ENCODE measurements at regions not wholly inside any gene's neighbourhood (a gene's known extent, or its start where the extent isn't known, plus 50 kb on each side); places are given as distances from the start of the nearest gene placed in this dataset.
A peak's percentile ranks its signal among the peaks of the same experiment; 100 is the strongest.

- dilution Hi-C loops (cut with MboI; ENCODE audit: extremely low pct_ligation_motif_present, low sequenced_read_pairs): no loop called here
- Histone ChIP-seq H3K27me3 (ENCODE audit: control insufficient read depth, extremely low read depth, insufficient read depth, low read length) (no peaks in the 10 kb centered on the region), H3K9ac (ENCODE audit: control insufficient read depth, extremely low read depth, insufficient read depth, low read length) (no peak overlapping the region), H3K4me2 (ENCODE audit: control insufficient read depth, extremely low read depth, insufficient read depth, low read depth, low read length) (no peak overlapping the region), H3K36me3 (ENCODE audit: control insufficient read depth in 2 of 2, extremely low read depth in 1 of 2, insufficient read depth in 2 of 2, low read length in 2 of 2) (no peaks in the 10 kb centered on the region), H3K4me1 (ENCODE audit: control insufficient read depth, extremely low read depth, insufficient read depth, low read length) (no peaks in the 10 kb centered on the region), H3K4me3 (ENCODE audit: control insufficient read depth in 2 of 3, extremely low read depth in 1 of 3, insufficient read depth in 2 of 3, low read depth in 1 of 3, low read length in 3 of 3) (no peak overlapping the region), H3K27ac (ENCODE audit: control insufficient read depth, insufficient read depth, low read length) (no peak overlapping the region), H3K9me1 (ENCODE audit: control insufficient read depth, extremely low read depth, insufficient read depth, low read length) (no peaks in the 10 kb centered on the region), H4K20me1 (ENCODE audit: control insufficient read depth, extremely low read depth, insufficient read depth, low read length) (no peaks in the 10 kb centered on the region), H3K9me3 (ENCODE audit: control insufficient read depth, low read depth, low read length) (no peaks in the 10 kb centered on the region), H2AFZ (ENCODE audit: control insufficient read depth, low read length) (no peak overlapping the region), H3K79me2 (ENCODE audit: control insufficient read depth, insufficient read depth, low read length) (no peaks in the 10 kb centered on the region)
- DNase-seq (ENCODE audit: low read depth, low spot score) (no peak), FAIRE-seq (no peak)
- TF ChIP-seq CTCF (optimal IDR thresholded peaks at IDR 0.05 in 1 of 3, IDR thresholded peaks at IDR 0.05 in 1 of 3, conservative IDR thresholded peaks at IDR 0.05 in 1 of 3; ENCODE audit: extremely low read depth in 1 of 3, insufficient read depth in 2 of 3, low read length in 3 of 3): peak; percentile 47 to 54 (median 53)
- TF ChIP-seq EZH2 (IDR thresholded peaks at IDR 0.05; ENCODE audit: low read length): no peak
These were observed 66.1 kb upstream of the NXPH2 start for GRCh38 chr2:138846216-138846821.

DNA sequence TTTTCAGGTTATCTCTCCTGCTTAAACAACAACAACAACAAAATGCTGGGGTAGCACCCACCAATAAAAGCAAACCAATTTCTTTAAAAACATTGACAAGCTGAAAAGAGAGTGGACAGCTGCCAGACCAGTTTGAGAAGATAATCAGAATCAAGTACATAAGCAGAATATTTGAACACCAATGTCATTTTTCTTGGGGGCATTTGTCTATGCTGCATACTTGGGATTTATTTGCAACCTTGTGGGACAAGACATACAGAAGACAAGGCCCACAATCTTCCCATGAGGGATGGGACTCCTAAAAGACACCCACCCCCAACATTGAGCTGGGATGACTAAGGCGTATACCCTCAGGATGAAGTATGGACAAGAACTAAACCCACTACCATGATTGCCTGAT, 62.2 kb upstream of the NXPH2 start:
- H3K9me1 ChIP-seq (ENCODE audit: control insufficient read depth, extremely low read depth, insufficient read depth, low read length): no peaks in the 10 kb centered on the region
- TF ChIP-seq CTCF (optimal IDR thresholded peaks at IDR 0.05 in 1 of 3, IDR thresholded peaks at IDR 0.05 in 1 of 3, conservative IDR thresholded peaks at IDR 0.05 in 1 of 3; ENCODE audit: extremely low read depth in 1 of 3, insufficient read depth in 2 of 3, low read length in 3 of 3): no peak
- TF ChIP-seq EZH2 (IDR thresholded peaks at IDR 0.05; ENCODE audit: low read length): no peak
- no peak overlapping the region for H3K9ac ChIP-seq (ENCODE audit: control insufficient read depth, extremely low read depth, insufficient read depth, low read length)
- H3K4me1 ChIP-seq (ENCODE audit: control insufficient read depth, extremely low read depth, insufficient read depth, low read length): no peaks in the 10 kb centered on the region
- FAIRE-seq: no peak
- no peaks in the 10 kb centered on the region for H3K36me3 ChIP-seq (ENCODE audit: control insufficient read depth in 2 of 2, extremely low read depth in 1 of 2, insufficient read depth in 2 of 2, low read length in 2 of 2)
- H4K20me1 ChIP-seq (ENCODE audit: control insufficient read depth, extremely low read depth, insufficient read depth, low read length): no peaks in the 10 kb centered on the region
- H2AFZ ChIP-seq (ENCODE audit: control insufficient read depth, low read length): no peak overlapping the region
- no peaks in the 10 kb centered on the region for H3K79me2 ChIP-seq (ENCODE audit: control insufficient read depth, insufficient read depth, low read length)
- no peak overlapping the region for H3K27ac ChIP-seq (ENCODE audit: control insufficient read depth, insufficient read depth, low read length)
- no peaks in the 10 kb centered on the region for H3K9me3 ChIP-seq (ENCODE audit: control insufficient read depth, low read depth, low read length)
- H3K27me3 ChIP-seq (ENCODE audit: control insufficient read depth, extremely low read depth, insufficient read depth, low read length): no peaks in the 10 kb centered on the region
- no peak overlapping the region for H3K4me3 ChIP-seq (ENCODE audit: control insufficient read depth in 2 of 3, extremely low read depth in 1 of 3, insufficient read depth in 2 of 3, low read depth in 1 of 3, low read length in 3 of 3)
- dilution Hi-C loops (cut with MboI; ENCODE audit: extremely low pct_ligation_motif_present, low sequenced_read_pairs): no loop called here
- no peak overlapping the region for H3K4me2 ChIP-seq (ENCODE audit: control insufficient read depth, extremely low read depth, insufficient read depth, low read depth, low read length)
- DNase-seq (ENCODE audit: low read depth, low spot score): no peak
